ENCODE measurements at regions not wholly inside any gene's neighbourhood (a gene's known extent, or its start where the extent isn't known, plus 50 kb on each side); places are given as distances from the start of the nearest gene placed in this dataset.
"Not testable (repeated sequence)": the region's sequence is repeated elsewhere in the genome, so short reads cannot be mapped to it uniquely, and the experiment has no call there.

DNA sequence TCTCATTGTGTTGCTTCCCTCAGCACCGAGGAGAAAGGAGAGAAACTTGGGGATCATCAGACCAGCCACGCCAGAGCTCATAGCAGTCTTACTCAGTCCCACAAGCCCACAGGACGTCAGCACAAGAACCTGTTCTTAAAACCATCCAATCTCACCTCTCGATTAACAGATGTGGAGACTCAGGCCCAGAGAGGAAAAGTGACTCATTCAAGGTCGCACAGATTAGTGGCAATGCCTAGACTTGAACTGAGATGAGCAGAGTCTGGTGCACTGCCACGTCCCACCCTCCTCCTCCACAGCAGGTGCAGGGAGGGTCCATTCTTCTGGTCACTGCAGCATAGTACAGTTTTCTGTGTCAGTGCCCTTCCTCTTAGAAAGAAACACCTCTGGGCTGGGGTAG, 154.9 kb upstream of the PZP start:
- H3K4me1 Mint-ChIP-seq: peaks cover 12% of the 10 kb centered on the region
- peaks cover 3% of the 10 kb centered on the region for H3K9me3 Mint-ChIP-seq
- H3K4me3 Mint-ChIP-seq: no peak overlapping the region
- H3K27ac Mint-ChIP-seq (ENCODE audit: unreplicated experiment): no peak overlapping the region
- peaks cover 5% of the 10 kb centered on the region for H3K36me3 Mint-ChIP-seq (ENCODE audit: low read depth)
- TF ChIP-seq, protein P1, sequence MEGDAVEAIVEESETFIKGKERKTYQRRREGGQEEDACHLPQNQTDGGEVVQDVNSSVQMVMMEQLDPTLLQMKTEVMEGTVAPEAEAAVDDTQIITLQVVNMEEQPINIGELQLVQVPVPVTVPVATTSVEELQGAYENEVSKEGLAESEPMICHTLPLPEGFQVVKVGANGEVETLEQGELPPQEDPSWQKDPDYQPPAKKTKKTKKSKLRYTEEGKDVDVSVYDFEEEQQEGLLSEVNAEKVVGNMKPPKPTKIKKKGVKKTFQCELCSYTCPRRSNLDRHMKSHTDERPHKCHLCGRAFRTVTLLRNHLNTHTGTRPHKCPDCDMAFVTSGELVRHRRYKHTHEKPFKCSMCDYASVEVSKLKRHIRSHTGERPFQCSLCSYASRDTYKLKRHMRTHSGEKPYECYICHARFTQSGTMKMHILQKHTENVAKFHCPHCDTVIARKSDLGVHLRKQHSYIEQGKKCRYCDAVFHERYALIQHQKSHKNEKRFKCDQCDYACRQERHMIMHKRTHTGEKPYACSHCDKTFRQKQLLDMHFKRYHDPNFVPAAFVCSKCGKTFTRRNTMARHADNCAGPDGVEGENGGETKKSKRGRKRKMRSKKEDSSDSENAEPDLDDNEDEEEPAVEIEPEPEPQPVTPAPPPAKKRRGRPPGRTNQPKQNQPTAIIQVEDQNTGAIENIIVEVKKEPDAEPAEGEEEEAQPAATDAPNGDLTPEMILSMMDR (conservative IDR thresholded peaks at IDR 0.05): no peak
- no peaks in the 10 kb centered on the region for H3K27me3 Mint-ChIP-seq (ENCODE audit: low read depth)
- no peak for DNase-seq (ENCODE audit: low read depth, low spot score)

DNA sequence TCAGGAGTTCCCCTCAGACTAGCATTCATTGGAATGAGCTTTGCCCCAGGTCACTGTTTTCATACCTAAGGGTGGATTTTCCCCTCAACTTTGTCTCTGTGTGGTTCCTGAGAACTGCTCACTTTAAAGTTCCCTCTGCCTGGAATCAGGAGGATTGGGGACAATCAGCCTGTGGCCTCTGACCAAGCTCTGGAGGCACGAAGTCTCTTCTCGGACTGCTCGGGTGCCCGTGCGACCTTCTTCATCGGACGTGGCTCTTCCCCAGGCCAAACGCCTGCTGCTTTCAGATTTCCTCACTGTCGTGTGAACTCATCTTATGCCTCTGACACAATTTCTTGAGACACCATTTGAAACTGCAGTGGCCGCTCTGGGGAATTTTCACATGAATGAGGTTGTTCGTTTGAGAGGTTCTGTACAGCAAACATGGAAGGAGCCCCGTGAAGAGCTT, 153.7 kb upstream of the PZP start:
- Mint-ChIP-seq H3K9me3 (peaks cover 3% of the 10 kb centered on the region), H3K36me3 (ENCODE audit: low read depth) (peaks cover 11% of the 10 kb centered on the region), H3K4me1 (peaks cover 12% of the 10 kb centered on the region), H3K27ac (ENCODE audit: unreplicated experiment) (no peak overlapping the region), H3K4me3 (no peak overlapping the region), H3K27me3 (ENCODE audit: low read depth) (no peaks in the 10 kb centered on the region)
- no peak for DNase-seq (ENCODE audit: low read depth, low spot score)
- TF ChIP-seq, protein P1 (conservative IDR thresholded peaks at IDR 0.05): no peak

DNA sequence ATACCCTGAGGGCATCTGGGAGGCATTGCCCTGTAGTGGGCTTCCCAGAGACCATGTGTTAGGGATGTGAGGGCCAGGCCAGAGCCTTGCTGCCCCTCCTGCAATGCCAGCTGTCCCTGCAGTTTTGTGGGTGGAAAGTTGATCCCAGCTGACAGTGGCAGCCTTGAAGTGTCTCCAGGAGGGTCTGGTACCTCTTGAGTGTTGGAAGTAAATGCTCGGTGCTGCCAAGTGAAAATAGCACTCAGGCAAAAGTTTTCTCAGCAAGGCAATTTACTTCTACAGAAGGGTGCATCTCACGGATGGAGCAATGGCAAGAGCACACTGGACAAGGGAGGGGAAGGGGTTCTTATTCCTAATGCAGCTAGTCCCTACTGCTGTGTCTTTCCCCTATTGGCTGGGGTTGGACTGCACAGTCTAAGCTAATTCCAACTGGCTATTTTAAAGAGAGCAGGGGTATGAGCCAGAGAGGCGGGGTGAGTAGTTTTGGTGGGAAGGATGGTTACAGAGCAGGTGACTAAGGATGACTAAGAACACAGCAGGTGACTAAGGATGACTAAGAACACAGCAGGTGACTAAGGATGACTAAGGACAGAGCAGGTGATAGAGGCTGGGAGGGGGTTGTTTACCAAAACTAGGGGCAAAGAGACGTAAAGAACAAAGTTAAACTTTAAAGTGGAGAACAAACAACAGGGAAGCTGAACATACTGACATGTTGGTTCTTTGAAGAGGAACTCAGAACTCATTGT, 146.0 kb upstream of the PZP start:
- H3K9me3 Mint-ChIP-seq: peaks cover 14% of the 10 kb centered on the region
- peaks cover 15% of the 10 kb centered on the region for H3K4me1 Mint-ChIP-seq
- not testable (repeated sequence) for DNase-seq (ENCODE audit: low read depth, low spot score); H3K4me3 Mint-ChIP-seq; H3K27me3 Mint-ChIP-seq (ENCODE audit: low read depth); H3K27ac Mint-ChIP-seq (ENCODE audit: unreplicated experiment)
- peaks cover 38% of the 10 kb centered on the region for H3K36me3 Mint-ChIP-seq (ENCODE audit: low read depth)

DNA sequence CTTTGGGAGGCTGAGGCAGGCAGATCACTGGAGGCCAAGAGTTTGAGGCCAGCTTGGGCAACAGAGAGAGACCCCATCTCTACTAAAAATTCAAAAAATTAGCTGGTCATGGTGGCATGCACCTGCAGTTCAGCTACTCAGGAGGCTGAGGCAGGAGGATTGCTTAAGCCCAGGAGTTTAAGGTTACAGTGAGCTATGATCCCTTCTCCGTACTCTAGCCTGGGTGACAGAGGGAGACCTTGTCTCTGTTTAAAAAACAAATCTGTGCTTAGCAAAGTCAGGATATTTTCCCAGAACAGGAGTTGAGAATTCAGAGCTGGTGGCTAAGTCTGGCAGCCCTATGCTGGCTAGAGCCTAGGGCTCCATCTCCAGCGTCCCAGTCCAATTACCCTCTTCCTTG, 142.9 kb upstream of the PZP start:
- H3K4me1 Mint-ChIP-seq: peaks cover 15% of the 10 kb centered on the region
- peaks cover 29% of the 10 kb centered on the region for H3K36me3 Mint-ChIP-seq (ENCODE audit: low read depth)
- DNase-seq (ENCODE audit: low read depth, low spot score): no peak
- TF ChIP-seq, protein P1 (conservative IDR thresholded peaks at IDR 0.05): no peak
- H3K27ac Mint-ChIP-seq (ENCODE audit: unreplicated experiment): no peak overlapping the region
- no peak overlapping the region for H3K4me3 Mint-ChIP-seq
- no peaks in the 10 kb centered on the region for H3K27me3 Mint-ChIP-seq (ENCODE audit: low read depth)
- H3K9me3 Mint-ChIP-seq: peaks cover 11% of the 10 kb centered on the region

DNA sequence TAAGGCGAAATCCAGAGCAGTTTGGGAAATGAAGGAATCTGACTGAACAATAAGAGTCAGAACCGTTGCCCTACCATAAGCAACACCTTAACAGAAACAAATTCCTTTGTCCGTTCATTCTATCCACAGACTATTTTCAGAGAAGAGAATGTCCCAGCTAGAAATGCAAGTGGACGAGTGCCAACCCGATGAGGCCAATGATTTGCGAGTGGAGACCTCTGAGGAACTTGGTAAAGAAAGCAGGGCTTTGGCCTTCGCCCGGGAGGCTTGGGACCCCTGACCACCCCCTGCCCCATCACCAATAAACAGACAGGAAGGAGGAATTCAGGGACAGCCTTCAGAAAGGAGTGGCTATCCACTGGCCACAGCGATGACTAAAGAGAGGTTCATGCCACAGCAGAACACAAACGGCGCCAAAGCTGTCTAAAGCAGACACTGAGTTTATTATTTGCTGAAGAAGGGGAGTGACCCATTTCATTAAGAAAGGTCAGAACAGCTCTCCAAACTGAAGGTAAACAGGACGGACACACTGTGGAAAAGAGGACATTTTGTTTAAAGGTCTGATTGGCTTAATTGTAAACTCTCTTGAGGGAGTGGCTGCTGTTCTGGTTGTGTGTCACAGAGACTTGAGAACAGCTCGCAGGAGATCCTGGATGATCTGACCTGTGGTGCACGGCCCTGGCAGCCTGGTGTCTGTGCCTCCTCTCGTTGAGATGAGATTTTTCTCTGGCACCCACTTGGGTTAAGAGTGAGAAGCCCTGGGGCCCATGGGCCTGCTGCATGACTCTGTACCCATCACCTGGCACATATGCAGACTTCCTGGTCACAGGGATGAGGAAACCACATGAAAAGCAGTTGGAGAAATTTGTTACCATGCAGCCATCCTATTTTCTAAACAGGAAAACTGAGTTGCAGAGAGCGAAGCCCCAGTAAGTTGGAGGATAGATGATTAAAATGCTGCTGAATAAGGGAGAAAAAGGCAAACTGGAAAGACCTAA, 142.0 kb upstream of the PZP start:
- Mint-ChIP-seq H3K27ac (ENCODE audit: unreplicated experiment) (peak overlapping the region; percentile 84), H3K4me1 (peaks cover 15% of the 10 kb centered on the region), H3K9me3 (peaks cover 11% of the 10 kb centered on the region), H3K27me3 (ENCODE audit: low read depth) (no peaks in the 10 kb centered on the region), H3K36me3 (ENCODE audit: low read depth) (peaks cover 29% of the 10 kb centered on the region), H3K4me3 (no peak overlapping the region)
- DNase-seq (ENCODE audit: low read depth, low spot score): no peak
- TF ChIP-seq, protein P1 (conservative IDR thresholded peaks at IDR 0.05): no peak

Data from neural crest cell (in vitro differentiated cells).